GM12891 (cell line): ENCODE measurements at regions not wholly inside any gene's neighbourhood (a gene's known extent, or its start where the extent isn't known, plus 50 kb on each side); places are given as distances from the start of the nearest gene placed in this dataset.

Experiments
- POLR2A ChIP-seq: IDR thresholded peaks from 2 replicates; pipeline ENCODE4 v1.6.1; 2011; ENCODE audit warnings: low read depth, low read length, control low read depth
- POLR2AphosphoS5 ChIP-seq: IDR thresholded peaks from 2 replicates; pipeline ENCODE4 v1.6.1; 2011; ENCODE audit warnings: low read depth, low read length, control low read depth

DNA sequence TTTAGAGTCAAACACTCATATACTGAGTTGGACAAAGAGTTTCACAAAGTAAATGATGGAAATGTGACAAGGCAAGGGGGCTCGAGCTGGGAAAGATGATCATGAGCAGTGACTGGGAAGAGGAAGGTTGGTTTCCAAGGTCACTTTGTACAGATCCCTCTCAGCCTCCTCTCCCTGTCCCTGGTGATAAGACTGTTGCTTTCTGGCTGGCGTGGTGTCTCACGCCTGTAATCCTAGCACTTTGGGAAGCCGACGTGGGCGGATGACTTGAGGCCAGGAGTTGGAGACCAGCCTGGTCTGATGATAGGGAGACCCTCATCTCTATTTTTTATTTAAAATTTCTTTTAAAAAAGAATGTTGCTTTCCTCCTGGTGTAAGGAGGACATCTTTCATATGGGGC lies 65.4 kb upstream of the CALM2 start:
- no peak for TF ChIP-seq POLR2AphosphoS5
- no peak for TF ChIP-seq POLR2A
